ENCODE measurements at regions not wholly inside any gene's neighbourhood (a gene's known extent, or its start where the extent isn't known, plus 50 kb on each side); places are given as distances from the start of the nearest gene placed in this dataset.

GRCh38 chr22:25382762-25383161 lies 163.3 kb downstream of the CRYBB2 start:
- WGBS (ENCODE audit: low lambda C conversion rate) = 92% methylated on average over 6 of the region's 7 CpGs
- Histone ChIP-seq H3K36me3 (replicated peaks in 1 of 2; ENCODE audit: control insufficient read depth in 1 of 2, insufficient read depth in 2 of 2, low read length in 2 of 2) (peaks cover 14 to 28% of the 10 kb centered on the region in 2 experiments), H3K9ac (ENCODE audit: insufficient read depth, low read depth, low read length) (no peak overlapping the region), H3K4me3 (replicated peaks in 1 of 3; ENCODE audit: insufficient read depth in 1 of 3, low read depth in 2 of 3, low read length in 3 of 3) (no peak overlapping the region), H3K27ac (ENCODE audit: extremely low read length, insufficient read depth, low read length) (no peak overlapping the region), H2AFZ (ENCODE audit: low read length) (no peak overlapping the region), H3K4me1 (ENCODE audit: insufficient read depth, low read length) (peaks cover 33% of the 10 kb centered on the region), H3K9me3 (ENCODE audit: low read length) (no peaks in the 10 kb centered on the region), H3K27me3 (ENCODE audit: control insufficient read depth in 1 of 2, insufficient read depth in 2 of 2, low read length in 2 of 2) (no peaks in the 10 kb centered on the region), H3K79me2 (ENCODE audit: insufficient read depth, low read length) (peaks cover 50% of the 10 kb centered on the region), H3K4me2 (ENCODE audit: low read depth, low read length) (no peak overlapping the region), H4K20me1 (ENCODE audit: insufficient read depth, low read length) (peaks cover 16% of the 10 kb centered on the region; the same call in 1 of the 2 replicates)
- FAIRE-seq (no peak), ATAC-seq (peak; percentile 52), DNase-seq (ENCODE audit: low spot score) (no peak)
- ChIA-PET CTCF (ENCODE audit: low intra/inter-chr PET ratio, low total read pairs) (interaction anchor here (0.9 kb wide), 1 partner anchor 65 kb away, joined by 3 read pairs; no protein-coding TSS in a partner anchor), POLR2A (no interaction called here)
- in situ Hi-C loops (cut with HindIII; ENCODE audit: extremely low pct_ligation_motif_present, low pct_unique_long_range_greater_than_20kb) (no loop called here), intact Hi-C loops (cut with micrococcal nuclease; ENCODE audit: unreplicated experiment) (no loop called here)
- no TSS peak for BruUV-seq (replicated peaks)
- TF ChIP-seq ZNF567 (CRISPR knock-in tag; IDR thresholded peaks at IDR 0.05; ENCODE audit: borderline replicate concordance) (no peak), ZNF687 (CRISPR knock-in tag; IDR thresholded peaks at IDR 0.05) (0 out of 2 replicates have a peak, but pooled peaks have one; percentile 10), TRIM22 (IDR thresholded peaks at IDR 0.05) (no peak), HNRNPL (IDR thresholded peaks at IDR 0.05; ENCODE audit: low read depth, low read length) (peak; percentile 59; the same call in 1 of the 2 replicates), ZNF12 (CRISPR knock-in tag; IDR thresholded peaks at IDR 0.05) (no peak), STAG1 (CRISPR knock-in tag; IDR thresholded peaks at IDR 0.05) (peak; percentile 47), EED (CRISPR knock-in tag; IDR thresholded peaks at IDR 0.05) (no peak), CTCF (CRISPR knock-in tag; IDR thresholded peaks at IDR 0.05) (peak; percentile 55), ZNF292 (CRISPR knock-in tag; IDR thresholded peaks at IDR 0.05; ENCODE audit: borderline replicate concordance, low read depth) (no peak), KDM1A (CRISPR knock-in tag; IDR thresholded peaks at IDR 0.05) (no peak), MED13 (CRISPR knock-in tag; IDR thresholded peaks at IDR 0.05) (no peak), TSC22D2 (CRISPR knock-in tag; IDR thresholded peaks at IDR 0.05; ENCODE audit: borderline replicate concordance) (no peak), RAD21 (CRISPR knock-in tag; IDR thresholded peaks at IDR 0.05) (peak; percentile 31; the same call in 1 of the 2 replicates)

Data from HepG2 (cell line).